ENCODE measurements at regions not wholly inside any gene's neighbourhood (a gene's known extent, or its start where the extent isn't known, plus 50 kb on each side); places are given as distances from the start of the nearest gene placed in this dataset.

GRCh38 chr3:39755100-39755499, 54.3 kb upstream of the MYRIP start:
- no peak for DNase-seq
- Histone ChIP-seq H3K9me3 (no peaks in the 10 kb centered on the region), H3K4me1 (peaks cover 26% of the 10 kb centered on the region), H3K4me3 (ENCODE audit: low read depth, low read length) (no peak overlapping the region), H3K27me3 (no peaks in the 10 kb centered on the region), H3K36me3 (no peaks in the 10 kb centered on the region)
- no peak for TF ChIP-seq CTCF (IDR thresholded peaks at IDR 0.05; ENCODE audit: low read depth, low read length)

GRCh38 chr3:39757307-39757706, 52.1 kb upstream of the MYRIP start:
- Histone ChIP-seq H3K36me3 (no peaks in the 10 kb centered on the region), H3K27me3 (no peaks in the 10 kb centered on the region), H3K4me3 (ENCODE audit: low read depth, low read length) (no peak overlapping the region), H3K4me1 (peaks cover 14% of the 10 kb centered on the region), H3K9me3 (no peaks in the 10 kb centered on the region)
- TF ChIP-seq CTCF (IDR thresholded peaks at IDR 0.05; ENCODE audit: low read depth, low read length), result no peak
- DNase-seq, result no peak
